K562 (cell line): ENCODE measurements at regions not wholly inside any gene's neighbourhood (a gene's known extent, or its start where the extent isn't known, plus 50 kb on each side); places are given as distances from the start of the nearest gene placed in this dataset.

Experiments used
- ATAC-seq: fragments of 200-7000 bp; cut with Tn5 transposase; 3 replicates; pipeline ENCODE4 v1.9.1; 2020; ENCODE audit warnings: moderate library complexity
- BruUV-seq: library from RNA; stranded (reverse); fragments of 400-500 nt; replicated peaks from 2 replicates; lab custom pipeline; 2021; lab: Mats Ljungman, UMichigan
- CTCF ChIA-PET: fragments of 300-600 bp; formaldehyde crosslinking; extraction: SDS; loops from one replicate; lab custom pipeline; 2021; ENCODE audit warnings: low intra/inter-chr PET ratio; lab: Yijun Ruan, JAX
- POLR2A ChIA-PET: fragments of 300-600, 350-650 bp; sonication (Branson Sonifier 250); formaldehyde crosslinking; extraction: SDS; loops from one replicate; lab custom pipeline; 2021; ENCODE audit warnings: antibody characterized with exemption, inconsistent platforms; lab: Yijun Ruan, JAX
- DNase-seq, 4 experiments: peaks; one replicate each; pipeline versions ENCODE4 v3.0.0 to v3.0.0-alpha.2; 2011 to 2018; ENCODE audit warnings: low spot score in 3 of 4, mixed read lengths in 3 of 4; ENCODE audit errors: extremely low read depth in 1 of 4
- FAIRE-seq: peaks from 2 replicates; lab custom pipeline; 2011; peaks lifted over from hg19 to GRCh38; lab: Jason Lieb, UNC
- H2AFZ ChIP-seq: 2 replicates; pipeline ENCODE4 v1.6.0; 2011; ENCODE audit warnings: low read depth, low read length, control low read depth, inconsistent platforms
- H3K27ac ChIP-seq: fragments of 200-600 bp; 3 replicates; pipeline ENCODE4 v1.8.0; 2011; ENCODE audit warnings: low read depth, mild to moderate bottlenecking, control low read depth, inconsistent platforms, low read length, moderate library complexity, mixed read lengths; ENCODE audit errors: extremely low read depth
- H3K27me3 ChIP-seq, 2 experiments: fragments of 300-600 bp in 1 of 2; 2 replicates in 1 of 2; 3 replicates in 1 of 2; pipeline versions ENCODE4 v1.6.0 to v1.8.0; 2011; ENCODE audit warnings: inconsistent platforms in 2 of 2, low read length in 2 of 2, mild to moderate bottlenecking in 1 of 2, mixed read lengths in 1 of 2, moderate library complexity in 1 of 2; ENCODE audit not compliant: control insufficient read depth in 2 of 2, insufficient read depth in 2 of 2
- H3K36me3 ChIP-seq: fragments of 300-600 bp; 3 replicates; pipeline ENCODE4 v1.8.0; 2011; ENCODE audit warnings: mild to moderate bottlenecking, low read length, inconsistent platforms; ENCODE audit not compliant: control insufficient read depth, insufficient read depth
- H3K4me1 ChIP-seq, 2 experiments: fragments of 200-600 bp in 1 of 2; replicated peaks in 1 of 2; 2 replicates in 1 of 2; 3 replicates in 1 of 2; pipeline versions ENCODE4 v1.5.1 to v1.8.0; 2011; ENCODE audit warnings: inconsistent platforms in 2 of 2, low read length in 2 of 2, mild to moderate bottlenecking in 1 of 2, mixed read lengths in 1 of 2, moderate library complexity in 1 of 2; ENCODE audit not compliant: control insufficient read depth in 2 of 2, insufficient read depth in 2 of 2
- H3K4me2 ChIP-seq: 2 replicates; pipeline ENCODE4 v1.6.1; 2011; ENCODE audit warnings: low read length, control low read depth, inconsistent platforms, mixed read lengths; ENCODE audit not compliant: insufficient read depth
- H3K4me3 ChIP-seq: fragments of 200-600 bp; sonication (generic), shearing (Covaris generic); 2 replicates; pipeline ENCODE4 v1.5.1; 2016; ENCODE audit warnings: control low read depth, inconsistent platforms
- H3K79me2 ChIP-seq: fragments of 200-600 bp; 3 replicates; pipeline ENCODE4 v1.8.0; 2011; ENCODE audit warnings: low read length, inconsistent platforms; ENCODE audit not compliant: control insufficient read depth, insufficient read depth
- H3K9ac ChIP-seq, 2 experiments: 2 replicates each; pipeline versions ENCODE4 v1.6.0 to v1.6.1; 2011; ENCODE audit warnings: low read depth in 2 of 2, low read length in 2 of 2, control low read depth in 1 of 2, inconsistent platforms in 1 of 2, mild to moderate bottlenecking in 1 of 2, mixed read lengths in 1 of 2; ENCODE audit not compliant: insufficient read depth in 1 of 2
- H3K9me1 ChIP-seq: one replicate; pipeline ENCODE4 v1.6.0; 2011; ENCODE audit warnings: inconsistent platforms, mild to moderate bottlenecking, low read length, moderate library complexity; ENCODE audit not compliant: control insufficient read depth, insufficient read depth
- H3K9me3 ChIP-seq: replicated peaks from 2 replicates; pipeline ENCODE4 v1.5.1; 2011; ENCODE audit warnings: low read depth, low read length, inconsistent platforms; ENCODE audit not compliant: control insufficient read depth, insufficient read depth
- H4K20me1 ChIP-seq: replicated peaks from 2 replicates; pipeline ENCODE4 v1.6.1; 2011; ENCODE audit warnings: low read length, inconsistent platforms, mixed read lengths; ENCODE audit not compliant: control insufficient read depth, insufficient read depth
- ATF1 ChIP-seq, 2 experiments: fragments of 450-650 bp in 1 of 2; IDR thresholded peaks; 2 replicates each; pipeline ENCODE4 v1.6.1; 2016; ENCODE audit warnings: missing compliant biosample characterization in 1 of 2, missing genetic modification characterization in 1 of 2
- ATF7 ChIP-seq: fragments of 450-650 bp; IDR thresholded peaks from 2 replicates; pipeline ENCODE4 v1.7.1; 2014; ENCODE audit warnings: mild to moderate bottlenecking, moderate library complexity
- BCOR ChIP-seq: fragments of 450-650 bp; IDR thresholded peaks from 2 replicates; pipeline ENCODE4 v1.6.1; 2016
- CBX3 ChIP-seq, 2 experiments: IDR thresholded peaks; 1 replicate in 1 of 2; 2 replicates in 1 of 2; pipeline ENCODE4 v1.6.1; 2012; ENCODE audit warnings: inconsistent platforms in 2 of 2, low read length in 2 of 2, borderline replicate concordance in 1 of 2, control low read depth in 1 of 2
- FOXK1 ChIP-seq: sonication (generic); formaldehyde crosslinking; IDR thresholded peaks from 2 replicates; pipeline ENCODE4 v1.8.0; 2022; ENCODE audit warnings: missing genetic modification reagents, mild to moderate bottlenecking, borderline replicate concordance
- JUND ChIP-seq, 2 experiments: IDR thresholded peaks; 2 replicates in 1 of 2; 3 replicates in 1 of 2; pipeline ENCODE4 v1.6.1; 2011; ENCODE audit warnings: borderline replicate concordance in 2 of 2, low read depth in 2 of 2, low read length in 2 of 2, improper control_type of control experiment in 1 of 2, missing biosample characterization in 1 of 2, missing genetic modification characterization in 1 of 2, missing genetic modification reagents in 1 of 2
- KDM1A ChIP-seq, 2 experiments: fragments of 450-650 bp; IDR thresholded peaks; 2 replicates each; pipeline ENCODE4 v1.6.1; 2016; ENCODE audit warnings: mild to moderate bottlenecking in 2 of 2
- MEIS2 ChIP-seq: fragments of 450-650 bp; IDR thresholded peaks from 2 replicates; pipeline ENCODE4 v1.6.1; 2014; ENCODE audit warnings: mild to moderate bottlenecking; ENCODE audit not compliant: partially characterized antibody
- MYBL2 ChIP-seq, 2 experiments: fragments of 450-650 bp in 1 of 2; sonication (generic) in 1 of 2; formaldehyde crosslinking in 1 of 2; IDR thresholded peaks; 2 replicates each; pipeline versions ENCODE4 v1.6.1 to v1.8.1; 2017 to 2022; ENCODE audit warnings: borderline replicate concordance in 1 of 2, inconsistent platforms in 1 of 2, low read depth in 1 of 2, mild to moderate bottlenecking in 1 of 2, missing genetic modification reagents in 1 of 2, moderate library complexity in 1 of 2
- SMARCA5 ChIP-seq: fragments of 450-650 bp; IDR thresholded peaks from 2 replicates; pipeline ENCODE4 v1.6.1; 2016
- TRIM25 ChIP-seq: fragments of 450-650 bp; IDR thresholded peaks from 2 replicates; pipeline ENCODE4 v1.7.0; 2016; ENCODE audit warnings: borderline replicate concordance
- WGBS: fragments of 100-300 bp; shearing (Covaris generic); methylation state at CpG from one replicate; pipeline ENCODE4 v1.1.6; 2016; ENCODE audit warnings: low coverage, mixed read lengths; ENCODE audit not compliant: insufficient coverage; ENCODE audit errors: missing lambda C conversion rate; 5-methylcytosine and 5-hydroxymethylcytosine counted together
- in situ Hi-C: fragments of 300-500 bp; cut with MboI; formaldehyde crosslinking; loops from 4 replicates; pipeline ENCODE4 v1.15.0; 2018; ENCODE audit warnings: inconsistent platforms, mixed read lengths
- intact Hi-C: fragments of 100-400 bp; cut with micrococcal nuclease; formaldehyde crosslinking; loops from 2 replicates; pipeline ENCODE4 v1.14.2; 2022
- TF ChIP-seq, protein P1 (sequence below): fragments of 450-650 bp; IDR thresholded peaks from 2 replicates; pipeline ENCODE4 v1.6.1; 2016
- TF ChIP-seq, protein P2 (sequence below): fragments of 200-800 bp; sonication (Bioruptor generic); IDR thresholded peaks from 2 replicates; pipeline ENCODE4 v1.6.1; 2016; ENCODE audit warnings: missing genetic modification characterization, missing compliant biosample characterization

- CTCF ChIA-PET: interaction anchor here (0.5 kb wide), 1 partner anchor 40 kb away, joined by 5 read pairs; no protein-coding TSS in a partner anchor
- H3K9ac ChIP-seq: no peak overlapping the region
- H3K27me3 ChIP-seq: peaks cover 0 to 11% of the 10 kb centered on the region in 2 experiments; a peak in 1 of 5 replicates
- FAIRE-seq: peak; percentile 85
- H3K9me1 ChIP-seq: no peaks in the 10 kb centered on the region
- H4K20me1 ChIP-seq: peaks cover 10% of the 10 kb centered on the region
- no peaks in the 10 kb centered on the region for H3K9me3 ChIP-seq
- peak in 1 of 4 experiments; percentile 12 for DNase-seq
- in situ Hi-C loops: no loop called here
- H3K4me2 ChIP-seq: no peak overlapping the region
- WGBS: 0% methylated on average over 6 of the region's 6 CpGs
- intact Hi-C loops: no loop called here
- no peaks in the 10 kb centered on the region for H3K79me2 ChIP-seq
- no TSS peak for BruUV-seq
- H3K4me3 ChIP-seq: no peak overlapping the region
- no peaks in the 10 kb centered on the region for H3K36me3 ChIP-seq
- H3K27ac ChIP-seq: no peak overlapping the region
- peak; percentile 35; the same call in 1 of the 3 replicates for ATAC-seq
- H2AFZ ChIP-seq: no peak overlapping the region
- H3K4me1 ChIP-seq: peaks cover 2 to 3% of the 10 kb centered on the region in 2 experiments; a peak in 2 of 5 replicates
- POLR2A ChIA-PET: interaction anchor here (0.6 kb wide), 1 partner anchor 68 kb away, joined by 3 read pairs; no protein-coding TSS in a partner anchor
- TF ChIP-seq ATF1 (CRISPR knock-in tag; IDR thresholded peaks at IDR 0.05) (no peak), ATF1 (tag; IDR thresholded peaks at IDR 0.05) (peak; percentile 73), KDM1A (IDR thresholded peaks at IDR 0.05) (peak in 1 of 2 experiments; percentile 37; a peak in 1 of 4 replicates), MEIS2 (peak; percentile 61), SMARCA5 (0 out of 2 replicates have a peak, but pooled peaks have one; percentile 67), TRIM25 (no peak), BCOR (peak; percentile 78), FOXK1 (CRISPR knock-in tag) (0 out of 2 replicates have a peak, but pooled peaks have one; percentile 8), MYBL2 (IDR thresholded peaks at IDR 0.05; ENCODE audit: low read depth) (peak; percentile 62), MYBL2 (CRISPR knock-in tag; IDR thresholded peaks at IDR 0.05; ENCODE audit: borderline replicate concordance) (no peak), JUND (IDR thresholded peaks at IDR 0.05; ENCODE audit: borderline replicate concordance, low read depth, low read length) (no peak), JUND (tag; IDR thresholded peaks at IDR 0.05; ENCODE audit: borderline replicate concordance, low read depth, low read length) (no peak), CBX3 (IDR thresholded peaks at IDR 0.05; ENCODE audit: borderline replicate concordance in 1 of 2, low read length in 2 of 2) (peak in 1 of 2 experiments; percentile 42; a peak in 1 of 3 replicates), ATF7 (peak; percentile 74)
- TF ChIP-seq, protein P1, sequence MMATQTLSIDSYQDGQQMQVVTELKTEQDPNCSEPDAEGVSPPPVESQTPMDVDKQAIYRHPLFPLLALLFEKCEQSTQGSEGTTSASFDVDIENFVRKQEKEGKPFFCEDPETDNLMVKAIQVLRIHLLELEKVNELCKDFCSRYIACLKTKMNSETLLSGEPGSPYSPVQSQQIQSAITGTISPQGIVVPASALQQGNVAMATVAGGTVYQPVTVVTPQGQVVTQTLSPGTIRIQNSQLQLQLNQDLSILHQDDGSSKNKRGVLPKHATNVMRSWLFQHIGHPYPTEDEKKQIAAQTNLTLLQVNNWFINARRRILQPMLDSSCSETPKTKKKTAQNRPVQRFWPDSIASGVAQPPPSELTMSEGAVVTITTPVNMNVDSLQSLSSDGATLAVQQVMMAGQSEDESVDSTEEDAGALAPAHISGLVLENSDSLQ: 0 out of 2 replicates have a peak, but pooled peaks have one; percentile 9
- TF ChIP-seq, protein P2, sequence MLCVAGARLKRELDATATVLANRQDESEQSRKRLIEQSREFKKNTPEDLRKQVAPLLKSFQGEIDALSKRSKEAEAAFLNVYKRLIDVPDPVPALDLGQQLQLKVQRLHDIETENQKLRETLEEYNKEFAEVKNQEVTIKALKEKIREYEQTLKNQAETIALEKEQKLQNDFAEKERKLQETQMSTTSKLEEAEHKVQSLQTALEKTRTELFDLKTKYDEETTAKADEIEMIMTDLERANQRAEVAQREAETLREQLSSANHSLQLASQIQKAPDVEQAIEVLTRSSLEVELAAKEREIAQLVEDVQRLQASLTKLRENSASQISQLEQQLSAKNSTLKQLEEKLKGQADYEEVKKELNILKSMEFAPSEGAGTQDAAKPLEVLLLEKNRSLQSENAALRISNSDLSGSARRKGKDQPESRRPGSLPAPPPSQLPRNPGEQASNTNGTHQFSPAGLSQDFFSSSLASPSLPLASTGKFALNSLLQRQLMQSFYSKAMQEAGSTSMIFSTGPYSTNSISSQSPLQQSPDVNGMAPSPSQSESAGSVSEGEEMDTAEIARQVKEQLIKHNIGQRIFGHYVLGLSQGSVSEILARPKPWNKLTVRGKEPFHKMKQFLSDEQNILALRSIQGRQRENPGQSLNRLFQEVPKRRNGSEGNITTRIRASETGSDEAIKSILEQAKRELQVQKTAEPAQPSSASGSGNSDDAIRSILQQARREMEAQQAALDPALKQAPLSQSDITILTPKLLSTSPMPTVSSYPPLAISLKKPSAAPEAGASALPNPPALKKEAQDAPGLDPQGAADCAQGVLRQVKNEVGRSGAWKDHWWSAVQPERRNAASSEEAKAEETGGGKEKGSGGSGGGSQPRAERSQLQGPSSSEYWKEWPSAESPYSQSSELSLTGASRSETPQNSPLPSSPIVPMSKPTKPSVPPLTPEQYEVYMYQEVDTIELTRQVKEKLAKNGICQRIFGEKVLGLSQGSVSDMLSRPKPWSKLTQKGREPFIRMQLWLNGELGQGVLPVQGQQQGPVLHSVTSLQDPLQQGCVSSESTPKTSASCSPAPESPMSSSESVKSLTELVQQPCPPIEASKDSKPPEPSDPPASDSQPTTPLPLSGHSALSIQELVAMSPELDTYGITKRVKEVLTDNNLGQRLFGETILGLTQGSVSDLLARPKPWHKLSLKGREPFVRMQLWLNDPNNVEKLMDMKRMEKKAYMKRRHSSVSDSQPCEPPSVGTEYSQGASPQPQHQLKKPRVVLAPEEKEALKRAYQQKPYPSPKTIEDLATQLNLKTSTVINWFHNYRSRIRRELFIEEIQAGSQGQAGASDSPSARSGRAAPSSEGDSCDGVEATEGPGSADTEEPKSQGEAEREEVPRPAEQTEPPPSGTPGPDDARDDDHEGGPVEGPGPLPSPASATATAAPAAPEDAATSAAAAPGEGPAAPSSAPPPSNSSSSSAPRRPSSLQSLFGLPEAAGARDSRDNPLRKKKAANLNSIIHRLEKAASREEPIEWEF: no peak
These were observed 152.6 kb downstream of the PTPRU start for GRCh38 chr1:29388884-29389283.
